GM19397 (cell line): ENCODE measurements at regions not wholly inside any gene's neighbourhood (a gene's known extent, or its start where the extent isn't known, plus 50 kb on each side); places are given as distances from the start of the nearest gene placed in this dataset.
"Not testable (repeated sequence)": the region's sequence is repeated elsewhere in the genome, so short reads cannot be mapped to it uniquely, and the experiment has no call there.

Experiments used
- ATAC-seq: cut with Tn5 transposase; IDR thresholded peaks from one replicate; pipeline ENCODE4 v1.9.1; 2021; ENCODE audit warnings: mild to moderate bottlenecking, moderate library complexity; ENCODE audit not compliant: unreplicated experiment

DNA sequence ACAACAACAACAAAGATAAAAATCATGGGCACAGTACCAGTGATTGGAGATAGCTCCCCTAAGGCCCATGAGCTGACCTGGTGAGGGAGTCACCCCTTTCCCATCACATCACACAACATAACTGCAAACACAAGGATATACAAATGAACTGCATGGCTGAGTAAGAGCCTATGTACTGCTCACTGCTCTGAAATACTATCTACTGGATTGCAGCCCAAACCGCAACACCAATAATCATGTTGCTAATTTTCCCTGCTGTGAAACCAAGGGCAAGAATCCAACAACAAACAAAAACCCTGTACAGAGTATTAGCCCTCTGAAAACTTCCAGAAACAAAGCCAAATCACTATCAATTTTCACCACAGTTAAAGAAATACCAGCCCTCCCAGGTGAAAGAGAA, 1893.2 kb downstream of the PCDH9 start:
- ATAC-seq, result no peak

DNA sequence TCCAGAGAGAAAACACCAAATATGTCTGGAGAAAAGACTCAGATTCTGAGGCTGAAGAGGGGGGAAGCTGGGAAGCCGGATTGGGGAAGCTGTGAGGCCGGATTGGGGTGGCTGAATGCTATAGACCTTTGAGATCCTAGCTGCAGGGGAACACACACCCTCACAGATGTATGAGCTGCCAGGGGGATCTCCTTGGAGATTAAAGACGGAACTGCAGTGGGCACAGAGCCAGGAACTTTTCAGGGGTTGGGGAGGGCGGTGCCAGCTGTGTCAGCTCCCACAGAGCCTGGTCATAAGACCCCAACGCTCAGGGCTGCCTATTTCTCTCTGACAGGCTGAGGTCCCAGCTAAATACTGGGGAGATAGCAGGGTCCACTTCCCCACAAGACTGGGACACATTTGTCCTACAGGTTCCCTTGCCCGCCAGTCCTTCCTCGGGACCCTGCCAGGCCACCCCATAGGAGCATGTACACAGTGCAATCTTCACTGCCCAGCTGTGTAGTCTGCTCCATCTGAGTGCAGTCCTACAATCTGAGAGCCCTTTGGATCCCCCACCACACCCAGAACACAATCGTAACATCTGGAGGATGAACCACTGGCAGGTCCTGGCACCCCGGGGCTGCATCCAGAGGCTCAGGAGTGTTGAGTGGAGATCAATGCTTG, 1893.9 kb downstream of the PCDH9 start:
- no peak for ATAC-seq

DNA sequence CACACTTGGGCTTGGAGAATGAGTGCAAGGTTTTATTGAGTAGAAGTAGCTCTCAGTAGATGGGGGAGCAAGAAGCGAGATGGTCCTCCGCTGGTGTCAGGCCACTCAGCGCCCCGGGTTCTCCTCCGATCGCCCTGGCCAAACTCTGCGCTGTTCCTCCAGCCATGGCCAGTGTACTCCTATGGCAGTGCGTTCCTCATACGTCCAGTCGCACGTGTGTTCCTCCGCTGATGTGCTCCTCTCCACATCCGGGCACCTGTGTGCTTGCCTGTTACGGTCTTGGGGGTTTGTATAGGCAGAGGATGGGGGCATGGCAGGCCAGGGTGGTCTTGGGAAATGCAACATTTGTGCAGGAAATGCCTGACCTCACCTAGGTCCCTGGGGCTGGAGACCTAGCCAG, 1899.4 kb downstream of the PCDH9 start:
- no peak for ATAC-seq

DNA sequence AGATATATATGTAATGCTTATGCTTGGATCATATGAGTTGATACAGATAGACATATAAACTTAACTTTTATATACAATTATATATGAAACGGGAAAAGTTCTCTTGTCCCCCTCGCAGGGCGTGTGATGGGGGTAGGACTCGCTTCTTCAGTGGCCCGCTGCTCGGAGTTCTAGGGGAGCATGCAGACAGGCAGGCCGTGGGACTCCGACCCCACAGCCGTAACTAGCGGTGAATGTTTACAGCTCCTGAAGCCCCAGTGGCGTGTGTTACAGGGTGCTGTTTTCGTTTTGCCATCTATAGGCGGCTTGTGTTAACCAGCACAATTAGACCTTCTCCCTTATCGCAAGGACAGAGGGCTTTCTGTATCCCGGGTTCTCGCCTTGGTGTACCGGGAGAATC, 1899.8 kb downstream of the PCDH9 start:
- no peak for ATAC-seq

DNA sequence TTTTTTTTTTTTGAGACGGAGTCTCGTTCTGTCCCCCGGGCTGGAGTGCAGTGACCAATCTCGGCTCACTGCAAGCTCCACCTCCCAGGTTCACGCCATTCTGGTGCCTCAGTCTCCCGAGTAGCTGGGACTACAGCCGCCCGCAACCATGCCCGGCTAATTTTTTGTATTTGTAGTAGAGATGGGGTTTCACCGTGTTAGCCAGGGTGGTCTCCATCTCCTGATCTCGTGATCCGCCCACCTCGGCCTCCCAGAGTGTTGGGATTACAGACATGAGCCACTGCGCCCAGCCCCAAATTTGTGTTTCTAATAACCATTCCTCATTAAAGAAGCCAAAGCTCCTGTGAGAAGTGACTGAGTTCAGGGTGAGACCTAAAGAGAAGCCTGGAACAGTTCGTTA, 1906.9 kb downstream of the PCDH9 start:
- not testable (repeated sequence) for ATAC-seq

DNA sequence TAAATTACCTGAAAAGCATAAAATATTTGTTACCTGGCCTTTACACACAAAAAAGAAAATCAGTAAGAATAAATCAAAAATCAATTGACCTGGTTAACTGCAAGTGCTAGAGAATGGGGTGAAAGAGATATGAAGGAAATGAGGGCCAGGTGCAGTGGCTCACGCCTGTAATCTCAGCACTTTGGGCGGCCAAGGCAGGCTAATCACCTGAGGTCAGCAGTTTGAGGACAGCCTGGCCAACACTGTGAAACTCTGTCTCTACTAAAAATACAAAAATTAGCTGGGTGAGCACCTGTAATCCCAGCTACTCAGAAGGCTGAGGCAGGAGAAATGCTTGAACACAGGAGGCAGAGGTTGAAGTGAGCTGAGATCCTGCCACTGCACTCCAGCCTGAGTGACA, 1908.7 kb downstream of the PCDH9 start:
- ATAC-seq, result not testable (repeated sequence)

DNA sequence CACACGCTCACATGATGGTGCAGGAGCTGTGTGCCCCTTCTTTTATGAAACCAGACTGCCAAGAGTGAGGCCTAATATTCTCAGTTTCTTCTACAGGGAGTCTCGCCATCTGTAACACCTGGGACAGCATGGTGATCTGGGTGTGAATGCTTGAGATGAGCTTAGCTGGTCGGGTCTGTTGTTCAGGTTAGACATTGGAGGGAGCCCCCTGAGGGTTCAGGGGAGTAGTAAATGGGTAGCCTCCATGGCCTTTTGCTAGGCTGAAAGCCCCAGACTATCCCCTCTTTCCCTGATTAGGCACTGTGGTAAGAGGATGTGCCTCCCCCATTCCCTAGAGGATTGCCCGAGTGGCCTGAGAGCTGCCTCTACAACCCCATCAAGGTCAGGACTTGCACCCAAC, 1916.1 kb downstream of the PCDH9 start:
- no peak for ATAC-seq

DNA sequence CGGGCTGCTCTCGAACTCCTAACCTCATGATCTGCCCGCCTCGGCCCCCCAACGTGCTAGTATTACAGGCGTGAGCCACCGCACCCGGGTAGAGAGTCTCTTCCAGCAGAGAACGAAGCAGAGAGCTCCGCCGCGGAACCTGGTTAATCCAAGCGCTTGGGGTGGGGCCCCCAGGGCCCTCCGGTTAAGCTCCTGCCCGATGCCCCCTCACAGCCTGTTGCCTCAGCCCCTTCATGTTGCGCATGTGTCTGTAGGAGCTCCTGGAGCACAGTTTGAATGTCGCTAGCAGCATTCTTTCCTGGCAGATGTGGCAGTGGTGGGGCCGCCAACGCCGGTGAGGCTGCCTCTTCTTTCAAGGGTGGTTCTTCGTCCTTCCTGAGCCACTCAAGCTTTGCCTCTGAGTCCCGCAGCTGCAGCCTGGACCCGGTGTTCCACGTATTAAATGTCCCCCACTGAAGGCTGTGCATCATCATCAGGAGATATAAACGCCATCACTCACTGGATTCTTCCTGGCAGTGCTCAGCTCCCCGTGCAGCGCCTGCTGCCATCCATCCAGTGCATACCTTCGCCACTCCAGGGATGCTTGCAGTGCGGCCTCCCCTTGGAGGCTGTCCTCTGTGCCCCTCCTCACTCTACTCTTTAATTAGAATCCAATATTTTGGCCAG, 1919.3 kb downstream of the PCDH9 start:
- ATAC-seq, result no peak

DNA sequence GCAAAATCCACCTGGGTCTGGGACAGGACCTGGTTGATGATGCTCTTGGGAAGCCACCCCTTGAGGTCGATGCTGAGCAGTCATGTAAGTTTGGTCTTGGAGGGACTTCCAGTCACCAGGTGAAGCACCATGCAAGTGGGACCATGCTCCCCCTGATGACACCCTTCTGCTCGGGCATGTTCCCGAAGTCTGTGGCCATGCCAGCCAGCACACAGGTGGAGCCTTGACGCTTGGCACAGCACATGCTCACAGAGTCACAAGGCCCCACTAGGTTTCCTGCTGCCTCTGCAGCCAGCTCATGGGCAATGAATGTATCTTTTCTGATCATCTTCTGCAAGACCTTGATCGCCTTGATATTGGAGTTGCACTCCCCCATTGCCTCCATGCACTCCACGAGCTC, 1920.2 kb downstream of the PCDH9 start:
- no peak for ATAC-seq

DNA sequence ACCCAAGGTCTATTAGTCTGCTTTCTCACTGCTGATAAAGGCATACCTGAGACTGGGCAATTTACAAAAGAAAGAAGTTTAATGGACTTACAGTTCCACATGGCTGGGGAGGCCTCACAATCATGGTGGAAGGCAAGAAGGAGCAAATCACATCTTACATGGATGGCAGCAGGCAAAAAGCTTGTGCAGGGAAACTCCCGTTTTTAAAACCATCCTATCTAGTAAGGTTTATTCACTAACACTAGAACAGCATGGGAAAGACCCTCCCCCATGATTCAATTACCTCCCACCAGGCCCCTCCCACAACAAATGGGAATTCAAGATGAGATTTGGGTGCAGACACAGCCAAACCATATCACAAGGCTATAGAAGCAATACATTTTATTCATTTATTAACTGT, 1921.4 kb downstream of the PCDH9 start:
- not testable (repeated sequence) for ATAC-seq

DNA sequence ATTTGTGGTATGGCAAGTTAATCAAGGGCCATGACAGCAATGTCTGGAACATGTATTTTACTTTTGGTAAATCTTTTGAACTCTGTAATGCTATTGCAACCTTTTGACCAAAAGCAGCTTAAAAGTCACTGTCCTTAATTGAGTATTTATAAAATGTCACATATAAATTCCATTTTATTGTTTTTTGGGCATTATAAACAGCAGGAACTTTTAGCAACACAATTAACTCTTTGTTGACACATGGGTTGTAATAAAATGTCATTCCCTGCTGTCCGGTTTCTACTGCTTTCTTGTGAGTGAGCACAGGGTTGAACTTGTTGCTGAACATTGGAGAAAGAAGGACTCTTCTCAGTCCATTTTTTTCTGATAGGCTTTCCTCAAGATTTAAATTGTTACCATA, 1923.1 kb downstream of the PCDH9 start:
- no peak for ATAC-seq

DNA sequence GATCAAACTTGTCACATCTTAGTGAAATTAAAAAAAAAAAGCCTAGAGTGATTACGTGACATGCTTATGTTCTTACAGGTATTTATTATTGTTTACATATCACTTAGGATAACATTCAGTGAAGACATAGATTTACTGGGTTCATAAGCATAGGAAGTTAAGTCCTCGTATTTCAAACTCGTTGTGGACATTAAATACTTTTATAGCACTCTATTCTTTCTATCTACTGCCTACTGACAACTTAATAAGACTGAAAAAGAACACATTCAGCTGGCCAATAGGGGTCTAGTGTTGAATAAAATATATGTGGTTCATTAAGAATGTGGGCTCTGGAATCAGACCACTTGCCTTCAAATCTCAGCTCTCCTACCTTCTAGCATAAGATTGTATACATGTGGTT, 1927.4 kb downstream of the PCDH9 start:
- no peak for ATAC-seq

DNA sequence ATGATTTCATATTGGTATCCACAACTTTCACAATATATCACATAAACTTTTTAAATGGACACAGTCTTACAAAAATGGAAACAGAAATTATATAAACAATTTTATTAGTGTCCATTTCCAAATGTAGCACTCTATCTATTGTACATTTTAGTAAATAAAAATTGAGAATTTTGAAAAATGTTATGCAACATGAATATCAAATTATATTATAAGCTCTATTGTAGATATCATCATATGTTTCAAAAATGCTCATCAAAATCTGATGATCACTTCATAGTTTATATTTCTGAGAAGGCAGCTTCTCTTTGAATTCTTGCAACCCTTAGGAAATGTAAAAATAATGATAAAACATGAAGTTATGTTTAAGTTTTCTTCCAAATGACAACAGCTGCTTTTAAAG, 1928.6 kb downstream of the PCDH9 start:
- ATAC-seq, result no peak

DNA sequence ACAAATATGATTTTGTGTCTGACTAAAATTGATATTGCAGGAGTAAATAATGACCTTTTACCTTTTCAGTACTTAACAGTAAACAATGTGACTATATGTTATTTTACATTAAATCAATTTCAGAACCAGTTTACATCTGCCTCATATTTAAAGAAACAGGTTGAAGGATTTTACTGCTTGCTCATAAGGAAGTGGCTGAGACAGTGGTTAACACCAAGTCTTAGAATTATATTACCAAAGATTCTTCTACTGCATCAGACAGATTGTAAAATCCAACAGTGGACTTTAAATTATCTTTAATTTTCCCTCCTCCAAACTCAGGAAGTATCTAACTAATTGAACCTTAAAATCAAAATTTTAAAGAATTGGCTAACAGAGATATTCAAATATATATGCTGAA, 1929.9 kb downstream of the PCDH9 start:
- no peak for ATAC-seq

DNA sequence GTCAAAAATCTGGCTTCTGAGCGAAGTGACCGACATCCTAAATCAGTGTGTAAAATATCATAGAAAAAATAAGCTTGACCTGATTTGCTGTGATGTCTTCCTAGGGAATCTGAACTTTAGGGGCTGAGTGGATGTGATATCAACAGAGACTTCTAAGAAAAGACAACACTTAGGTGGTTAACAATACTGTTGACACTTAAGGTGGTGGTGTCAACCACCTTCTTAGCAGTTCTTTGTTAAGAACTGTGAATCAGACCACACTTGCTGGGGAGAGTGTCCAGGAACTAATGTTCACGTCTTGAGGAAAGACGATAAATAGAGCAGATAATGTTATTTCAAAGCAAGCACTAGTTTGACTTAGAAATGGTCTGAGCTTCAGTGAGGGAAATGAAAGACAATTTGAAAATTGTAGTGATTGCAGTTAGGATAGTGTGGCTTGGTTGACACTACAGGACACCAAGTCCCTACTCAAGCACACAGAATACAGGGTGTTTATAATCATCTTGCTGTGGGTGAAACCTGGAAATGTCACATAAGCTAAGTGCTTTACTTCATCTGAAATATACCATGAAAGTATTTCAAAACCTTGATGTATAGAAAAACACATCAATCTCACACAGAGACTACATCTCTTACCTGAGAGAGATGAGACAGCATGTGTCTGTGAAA, 1936.5 kb downstream of the PCDH9 start:
- no peak for ATAC-seq

DNA sequence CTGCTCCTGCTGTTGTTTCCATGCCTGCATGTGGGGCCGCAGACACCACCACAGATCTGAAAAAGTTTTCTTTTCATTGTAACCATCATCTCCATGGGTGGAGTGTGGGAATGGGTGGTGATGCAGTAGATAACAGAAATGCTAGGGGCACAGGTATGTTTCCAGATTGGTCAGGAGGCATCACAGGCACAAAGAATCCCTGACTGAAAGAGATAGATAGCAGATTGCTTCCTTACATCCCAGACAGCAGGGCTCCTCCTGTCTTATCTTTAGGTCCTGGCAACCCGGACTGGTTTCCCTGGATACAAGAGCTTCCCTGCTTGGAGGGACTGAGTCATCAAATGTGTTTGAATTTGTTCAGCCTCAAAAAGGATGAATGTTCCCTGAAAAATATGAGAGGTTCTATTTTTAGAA, 1937.6 kb downstream of the PCDH9 start:
- no peak for ATAC-seq

DNA sequence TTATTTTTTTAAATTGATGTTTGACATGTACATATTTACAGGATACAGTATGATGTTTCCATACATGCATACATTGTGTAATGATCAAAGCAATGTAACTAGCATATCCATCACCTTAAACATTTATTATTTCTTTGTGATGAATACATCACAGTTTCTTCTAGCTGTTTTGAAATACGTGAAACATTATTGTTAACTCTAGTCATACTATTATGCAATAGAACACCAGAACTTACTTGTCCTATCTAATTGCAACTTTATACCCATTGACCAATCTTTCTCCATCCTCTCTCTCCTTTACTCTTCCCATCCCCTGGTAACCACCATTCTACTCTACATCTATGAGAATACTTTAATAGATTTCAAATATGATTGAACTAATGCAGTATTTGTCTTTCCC, 1942.7 kb downstream of the PCDH9 start:
- no peak for ATAC-seq

DNA sequence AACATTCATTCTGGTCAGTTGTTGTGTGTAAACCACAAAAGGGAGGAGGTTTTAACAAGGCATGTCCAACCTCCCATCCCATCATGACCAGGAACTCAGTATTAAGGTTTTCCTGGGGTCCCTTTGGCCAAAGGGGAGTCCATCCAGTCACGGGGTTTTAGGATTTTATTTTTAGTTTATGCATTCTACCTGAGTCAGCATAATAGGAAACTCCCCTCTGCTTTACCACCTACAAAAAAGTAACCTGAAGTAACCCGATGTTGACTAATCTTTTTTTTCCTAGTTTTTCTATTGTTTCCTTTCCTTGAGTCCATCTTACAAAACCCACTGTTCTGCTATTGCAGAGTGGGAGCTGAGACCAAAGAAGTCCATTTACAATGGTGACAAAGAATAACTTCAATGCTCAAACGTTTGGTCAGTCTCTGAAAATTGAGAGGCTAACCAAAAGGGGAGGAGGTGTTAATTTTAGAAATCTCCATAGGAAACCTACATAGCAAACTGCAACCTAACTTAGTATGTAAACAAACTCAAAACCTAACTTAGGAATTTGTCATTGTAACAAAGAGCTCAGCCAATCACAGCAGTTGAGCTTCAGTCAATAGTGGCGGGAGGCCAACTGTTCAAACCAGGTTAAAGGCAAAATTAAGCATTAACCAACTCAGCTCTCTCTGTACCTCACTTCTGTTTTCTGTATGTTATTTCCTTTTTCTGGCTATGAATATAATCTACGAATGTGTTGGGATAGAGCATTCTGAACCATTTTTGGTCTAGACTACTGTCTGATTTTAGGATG, 1954.1 kb downstream of the PCDH9 start:
- no peak for ATAC-seq

DNA sequence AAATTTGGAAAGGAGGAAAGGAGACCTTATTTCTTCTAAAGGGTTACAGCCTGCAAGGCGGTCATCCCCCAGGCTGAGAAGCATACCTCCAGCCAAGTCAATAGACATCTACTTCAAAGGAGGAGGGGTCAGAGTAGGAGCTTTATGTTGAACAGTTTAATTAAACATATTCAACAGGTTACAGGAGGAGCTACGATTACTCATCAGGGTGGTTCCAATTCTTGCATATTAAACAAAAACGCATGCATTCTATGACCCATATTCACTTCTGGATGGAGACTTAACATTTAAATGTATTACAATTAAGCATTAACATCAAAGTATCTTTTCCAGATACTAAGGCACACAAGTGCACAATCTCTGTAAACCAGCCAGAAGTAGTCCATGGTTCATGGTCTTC, 1955.0 kb downstream of the PCDH9 start:
- ATAC-seq, result no peak

DNA sequence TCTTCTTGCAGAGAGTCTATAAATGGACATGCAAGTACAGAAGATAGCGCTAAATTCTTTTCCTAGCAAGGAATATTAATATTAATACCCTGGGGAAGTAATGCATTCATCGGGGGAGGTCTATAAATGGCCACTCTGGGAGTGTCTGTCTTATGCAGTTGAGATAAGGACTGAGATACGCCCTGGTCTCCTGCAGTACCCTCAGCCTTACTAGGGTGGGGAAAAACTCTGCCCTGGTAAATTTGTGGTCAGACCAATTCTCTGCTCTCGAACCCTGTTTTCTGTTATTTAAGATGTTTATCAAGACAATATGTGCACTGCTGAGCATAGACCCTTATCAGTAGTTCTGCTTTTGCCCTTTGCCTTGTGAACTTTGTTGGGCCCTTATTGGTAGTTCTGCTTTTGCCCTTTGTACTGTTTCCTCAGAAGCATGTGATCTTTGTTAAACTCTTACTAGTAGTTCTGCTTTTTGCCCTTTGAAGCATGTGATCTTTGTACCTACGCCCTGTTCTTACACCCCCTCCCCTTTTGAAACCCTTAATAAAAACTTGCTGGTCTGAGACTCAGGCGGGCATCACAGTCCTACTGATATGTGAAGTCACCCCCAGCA, 1956.2 kb downstream of the PCDH9 start:
- not testable (repeated sequence) for ATAC-seq

DNA sequence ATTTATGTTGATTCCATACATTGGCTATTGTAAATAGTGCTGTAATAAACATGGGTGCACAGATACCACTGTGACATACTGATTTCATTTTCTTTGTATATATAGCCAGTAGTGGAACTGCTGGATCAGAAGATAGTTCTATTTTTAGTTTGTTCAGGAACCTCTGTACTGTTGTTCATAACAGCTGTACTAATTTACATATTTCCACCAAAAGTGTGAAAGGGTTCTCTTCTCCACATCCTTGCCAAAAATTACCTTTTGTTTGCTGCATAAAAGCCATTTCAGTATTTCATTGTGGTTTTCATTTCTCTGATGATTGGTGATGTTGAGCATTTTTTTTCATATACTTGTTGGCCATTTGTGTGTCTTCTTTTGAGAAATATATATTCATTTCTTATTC, 1962.1 kb downstream of the PCDH9 start:
- ATAC-seq, result no peak
